ENCODE measurements at regions not wholly inside any gene's neighbourhood (a gene's known extent, or its start where the extent isn't known, plus 50 kb on each side); places are given as distances from the start of the nearest gene placed in this dataset.

GRCh38 chr14:36028218-36028617, 148.3 kb downstream of the PTCSC3 start:
- no peak overlapping the region for H3K4me2 ChIP-seq (ENCODE audit: insufficient read depth, low read length)
- 13% methylated on average over 4 of the region's 4 CpGs for WGBS (ENCODE audit: insufficient coverage, low coverage, missing lambda C conversion rate)
- H3K4me1 ChIP-seq (replicated peaks in 1 of 2; ENCODE audit: control insufficient read depth in 2 of 2, insufficient read depth in 2 of 2, low read length in 2 of 2), result no peaks in the 10 kb centered on the region
- TF ChIP-seq HNRNPLL (IDR thresholded peaks at IDR 0.05; ENCODE audit: low read depth, low read length, poor library complexity, severe bottlenecking), result no peak
- TF ChIP-seq ZNF277 (CRISPR knock-in tag; IDR thresholded peaks at IDR 0.05; ENCODE audit: borderline replicate concordance), result no peak
- TF ChIP-seq SMAD3 (CRISPR knock-in tag; conservative IDR thresholded peaks at IDR 0.05), result no peak
- TF ChIP-seq MIER1 (IDR thresholded peaks at IDR 0.05; ENCODE audit: low read depth), result no peak
- no peak for TF ChIP-seq GTF2A2 (tag; IDR thresholded peaks at IDR 0.05)
- no peak for TF ChIP-seq HDAC6 (IDR thresholded peaks at IDR 0.05; ENCODE audit: low read depth, low read length)
- TF ChIP-seq KAT7 (CRISPR knock-in tag; IDR thresholded peaks at IDR 0.05; ENCODE audit: borderline replicate concordance), result no peak
- TF ChIP-seq SIN3B (IDR thresholded peaks at IDR 0.05; ENCODE audit: low read depth), result no peak
- TF ChIP-seq JUND (IDR thresholded peaks at IDR 0.05; ENCODE audit: borderline replicate concordance, low read depth, low read length), result no peak
- TF ChIP-seq JUND (tag; IDR thresholded peaks at IDR 0.05; ENCODE audit: borderline replicate concordance, low read depth, low read length), result no peak
- no peak for TF ChIP-seq ZNF324 (CRISPR knock-in tag; IDR thresholded peaks at IDR 0.05)
- H3K4me3 ChIP-seq, result no peak overlapping the region
- H3K27me3 ChIP-seq (ENCODE audit: control insufficient read depth in 2 of 2, insufficient read depth in 2 of 2, low read length in 2 of 2), result no peaks in the 10 kb centered on the region
- H2AFZ ChIP-seq (ENCODE audit: low read depth, low read length), result no peak overlapping the region
- no peaks in the 10 kb centered on the region for H3K36me3 ChIP-seq (ENCODE audit: control insufficient read depth, insufficient read depth, low read length)
- DNase-seq (ENCODE audit: extremely low read depth in 1 of 4, low spot score in 3 of 4) (peak in 1 of 4 experiments; percentile 0), ATAC-seq (no peak), FAIRE-seq (no peak)
- no TSS peak for BruUV-seq (replicated peaks)
- no peaks in the 10 kb centered on the region for H3K9me1 ChIP-seq (ENCODE audit: control insufficient read depth, insufficient read depth, low read length)
- no peaks in the 10 kb centered on the region for H4K20me1 ChIP-seq (replicated peaks; ENCODE audit: control insufficient read depth, insufficient read depth, low read length)
- no peaks in the 10 kb centered on the region for H3K79me2 ChIP-seq (ENCODE audit: control insufficient read depth, insufficient read depth, low read length)
- H3K9ac ChIP-seq (ENCODE audit: insufficient read depth in 1 of 2, low read depth in 2 of 2, low read length in 2 of 2), result no peak overlapping the region
- in situ Hi-C loops (cut with MboI), result no loop called here
- no peaks in the 10 kb centered on the region for H3K9me3 ChIP-seq (replicated peaks; ENCODE audit: control insufficient read depth, insufficient read depth, low read depth, low read length)
- intact Hi-C loops (cut with micrococcal nuclease), result no loop called here
- POLR2A ChIA-PET, result no interaction called here
- CTCF ChIA-PET (ENCODE audit: low intra/inter-chr PET ratio), result no interaction called here
- no peak overlapping the region for H3K27ac ChIP-seq (ENCODE audit: extremely low read depth, low read depth, low read length)

Measured in K562 (cell line).